ENCODE measurements at regions not wholly inside any gene's neighbourhood (a gene's known extent, or its start where the extent isn't known, plus 50 kb on each side); places are given as distances from the start of the nearest gene placed in this dataset.

DNA sequence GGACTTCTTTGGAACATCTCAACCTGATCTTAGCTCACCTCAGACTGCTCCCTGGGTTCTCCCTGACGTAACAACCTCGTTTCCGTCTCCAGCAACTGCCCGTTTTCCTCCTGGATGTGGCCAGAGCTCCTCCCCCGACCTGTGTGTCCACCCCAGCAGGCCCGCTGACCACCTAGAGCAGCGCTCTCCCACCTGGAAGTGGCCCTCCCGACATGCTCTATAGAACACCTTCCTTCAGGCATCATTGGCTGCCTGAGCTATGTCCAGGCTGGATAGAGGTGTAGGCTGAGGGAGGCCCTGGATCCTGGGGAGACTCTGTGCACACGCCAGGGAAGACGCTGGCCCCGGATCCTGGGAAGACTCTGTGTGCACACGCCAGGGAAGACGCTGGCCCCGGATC, 81.3 kb downstream of the TEX29 start:
- TF ChIP-seq, protein P1, sequence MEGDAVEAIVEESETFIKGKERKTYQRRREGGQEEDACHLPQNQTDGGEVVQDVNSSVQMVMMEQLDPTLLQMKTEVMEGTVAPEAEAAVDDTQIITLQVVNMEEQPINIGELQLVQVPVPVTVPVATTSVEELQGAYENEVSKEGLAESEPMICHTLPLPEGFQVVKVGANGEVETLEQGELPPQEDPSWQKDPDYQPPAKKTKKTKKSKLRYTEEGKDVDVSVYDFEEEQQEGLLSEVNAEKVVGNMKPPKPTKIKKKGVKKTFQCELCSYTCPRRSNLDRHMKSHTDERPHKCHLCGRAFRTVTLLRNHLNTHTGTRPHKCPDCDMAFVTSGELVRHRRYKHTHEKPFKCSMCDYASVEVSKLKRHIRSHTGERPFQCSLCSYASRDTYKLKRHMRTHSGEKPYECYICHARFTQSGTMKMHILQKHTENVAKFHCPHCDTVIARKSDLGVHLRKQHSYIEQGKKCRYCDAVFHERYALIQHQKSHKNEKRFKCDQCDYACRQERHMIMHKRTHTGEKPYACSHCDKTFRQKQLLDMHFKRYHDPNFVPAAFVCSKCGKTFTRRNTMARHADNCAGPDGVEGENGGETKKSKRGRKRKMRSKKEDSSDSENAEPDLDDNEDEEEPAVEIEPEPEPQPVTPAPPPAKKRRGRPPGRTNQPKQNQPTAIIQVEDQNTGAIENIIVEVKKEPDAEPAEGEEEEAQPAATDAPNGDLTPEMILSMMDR (IDR thresholded peaks at IDR 0.05; ENCODE audit: insufficient read depth, low read length, poor library complexity, severe bottlenecking) = no peak
- no peak for TF ChIP-seq EZH2phosphoT487 (conservative IDR thresholded peaks at IDR 0.05; ENCODE audit: low read length)
